HG02759 (cell line): ENCODE measurements at regions not wholly inside any gene's neighbourhood (a gene's known extent, or its start where the extent isn't known, plus 50 kb on each side); places are given as distances from the start of the nearest gene placed in this dataset.

Experiments
- ATAC-seq: cut with Tn5 transposase; IDR thresholded peaks from one replicate; pipeline ENCODE4 v1.9.1; 2021; ENCODE audit warnings: mild to moderate bottlenecking, moderate library complexity; ENCODE audit not compliant: unreplicated experiment

DNA sequence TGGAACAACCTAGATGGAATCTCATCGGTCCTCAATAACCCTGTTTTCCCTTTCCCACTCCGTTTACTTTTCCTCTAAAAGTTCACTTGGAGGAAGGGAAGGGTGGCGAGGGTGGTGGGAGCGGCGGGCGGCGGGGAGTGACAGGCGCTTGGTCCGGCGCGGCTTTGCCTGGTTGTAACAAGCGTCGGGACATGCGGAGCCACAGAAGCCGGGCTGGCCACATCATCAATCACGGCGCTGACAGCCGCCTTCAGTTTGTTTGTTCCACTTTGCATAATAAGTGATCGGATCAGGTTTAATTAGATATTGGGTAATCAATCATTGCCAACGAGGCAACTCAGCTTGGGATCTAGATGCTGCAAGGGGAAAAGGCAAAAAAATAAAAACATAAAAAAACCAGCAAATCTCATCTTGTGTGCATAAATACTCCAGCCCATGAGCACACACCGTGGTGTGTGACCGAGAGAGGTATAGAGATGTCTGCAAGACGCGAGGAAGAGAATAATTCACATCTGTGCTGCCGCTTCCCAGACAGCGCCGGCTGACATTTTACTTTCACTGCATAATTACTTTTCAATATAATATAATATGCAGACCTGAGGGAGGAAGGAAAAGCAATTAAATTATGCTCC is 396.2 kb upstream of the IRX4 start:
- ATAC-seq: no peak

DNA sequence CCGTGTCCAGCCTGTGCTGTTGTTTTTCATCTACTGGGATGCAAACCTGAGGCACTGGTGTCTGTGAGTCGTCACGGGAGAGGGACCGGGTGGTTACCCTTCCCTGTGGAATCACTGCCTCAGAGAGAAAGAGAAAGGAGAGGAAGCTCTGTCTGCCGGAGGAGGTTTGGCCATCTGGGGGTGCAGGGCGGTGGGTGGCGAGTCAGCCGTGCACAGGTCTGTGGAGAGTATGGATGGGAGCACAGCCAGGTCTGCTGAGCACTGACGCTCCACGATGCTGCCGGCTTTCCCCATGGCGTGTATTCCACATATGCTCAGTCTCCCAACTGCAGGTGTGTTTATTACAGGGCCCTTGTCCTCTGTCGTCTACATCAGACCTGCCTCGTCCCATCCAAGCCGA is 395.2 kb upstream of the IRX4 start:
- no peak for ATAC-seq

DNA sequence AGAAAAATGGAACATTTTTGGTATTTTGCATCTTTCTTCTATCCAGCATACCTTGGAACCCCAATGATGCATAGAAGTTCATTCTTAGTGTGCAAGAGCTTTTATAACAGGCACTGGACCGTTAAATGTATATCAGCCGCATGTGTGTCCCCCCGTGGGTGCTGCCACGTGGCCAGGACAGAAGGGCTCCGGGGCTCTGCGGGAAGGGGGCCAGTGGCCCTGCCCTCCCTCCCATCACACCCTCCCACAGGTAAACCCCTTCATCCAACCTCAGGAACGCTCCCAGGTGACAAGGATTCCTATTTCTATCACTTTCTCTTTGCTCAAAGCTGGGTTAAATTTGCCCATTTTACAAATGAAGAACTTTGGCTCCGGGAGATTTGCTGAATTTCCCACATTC is 393.4 kb upstream of the IRX4 start:
- no peak for ATAC-seq

DNA sequence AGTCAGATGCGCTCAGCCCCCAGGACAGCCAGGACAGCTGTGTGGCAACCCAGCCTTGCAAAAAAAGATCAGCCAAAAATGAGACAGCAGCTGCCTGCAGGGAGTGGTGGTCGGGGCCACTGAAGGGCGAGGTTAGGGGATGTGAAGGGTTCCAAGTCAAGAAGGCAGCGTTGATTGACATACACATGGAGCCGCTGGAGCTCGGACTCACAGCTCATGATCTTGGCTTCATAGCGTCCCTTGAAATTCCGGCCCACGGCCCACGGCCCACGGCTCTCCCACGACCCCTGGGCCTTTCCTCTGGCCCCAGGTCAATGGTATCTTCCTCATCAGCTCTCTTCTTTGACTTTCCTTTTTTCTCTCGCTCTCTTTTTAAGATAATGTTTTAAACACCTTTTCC is 390.0 kb upstream of the IRX4 start:
- no peak for ATAC-seq

DNA sequence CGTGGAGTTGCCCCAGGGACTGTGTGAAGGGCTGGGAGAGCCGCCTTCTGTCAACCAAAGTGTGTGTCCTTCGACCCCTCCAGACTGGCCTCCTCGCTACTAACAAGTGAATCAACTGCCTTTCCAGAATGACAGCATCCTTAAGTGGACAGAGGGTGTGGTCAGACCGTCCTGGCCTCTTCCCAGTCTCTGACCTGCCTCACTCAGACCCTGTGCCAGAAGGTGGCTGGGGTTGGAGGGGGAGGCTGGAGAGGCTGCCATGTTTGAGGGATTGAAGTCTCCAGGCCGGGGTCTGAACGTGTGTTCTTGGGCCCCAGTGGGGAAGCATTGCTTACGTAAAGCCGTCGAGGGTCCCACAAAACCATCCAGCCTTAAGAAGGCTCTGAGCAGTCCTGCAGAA is 389.3 kb upstream of the IRX4 start:
- ATAC-seq: no peak

DNA sequence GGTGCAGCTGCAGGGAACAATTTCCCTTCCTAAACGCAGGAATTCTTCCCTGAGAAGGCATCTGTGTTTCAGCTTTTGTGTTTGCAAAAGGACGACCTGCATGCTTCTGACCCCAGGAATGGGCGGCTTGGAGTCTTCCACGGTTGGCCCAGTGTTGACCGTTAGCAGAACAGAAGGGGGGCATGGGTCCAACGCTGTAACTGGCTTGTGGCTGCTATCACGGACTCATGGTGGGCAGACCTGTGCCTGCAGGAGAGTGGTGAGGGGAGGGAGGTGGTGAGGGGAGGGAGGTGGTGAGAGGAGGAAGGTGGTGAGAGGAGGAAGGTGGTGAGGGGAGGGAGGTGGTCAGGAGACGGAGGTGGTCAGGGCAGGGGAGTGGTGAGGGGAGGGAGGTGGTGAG is 388.6 kb upstream of the IRX4 start:
- no peak for ATAC-seq

DNA sequence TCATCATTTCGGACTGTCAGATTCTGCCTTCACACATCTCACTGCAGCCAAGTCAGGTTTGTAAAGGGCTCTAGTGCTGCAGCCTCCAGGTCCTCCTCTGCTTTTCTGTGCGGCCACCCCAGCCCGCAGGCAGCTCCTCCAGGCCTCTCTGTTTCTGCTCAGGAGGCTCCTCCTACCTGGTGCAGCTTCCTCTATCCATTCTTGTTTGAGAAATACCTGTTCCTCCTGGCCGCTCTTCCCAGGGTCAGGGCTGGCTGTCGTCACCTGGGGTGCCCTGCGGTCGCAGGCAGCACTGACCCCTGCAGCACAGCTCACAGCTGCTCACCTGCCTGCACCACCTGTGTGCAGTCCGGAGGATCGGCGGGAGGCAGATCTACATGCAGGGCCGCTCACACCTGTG is 387.7 kb upstream of the IRX4 start:
- no peak for ATAC-seq

DNA sequence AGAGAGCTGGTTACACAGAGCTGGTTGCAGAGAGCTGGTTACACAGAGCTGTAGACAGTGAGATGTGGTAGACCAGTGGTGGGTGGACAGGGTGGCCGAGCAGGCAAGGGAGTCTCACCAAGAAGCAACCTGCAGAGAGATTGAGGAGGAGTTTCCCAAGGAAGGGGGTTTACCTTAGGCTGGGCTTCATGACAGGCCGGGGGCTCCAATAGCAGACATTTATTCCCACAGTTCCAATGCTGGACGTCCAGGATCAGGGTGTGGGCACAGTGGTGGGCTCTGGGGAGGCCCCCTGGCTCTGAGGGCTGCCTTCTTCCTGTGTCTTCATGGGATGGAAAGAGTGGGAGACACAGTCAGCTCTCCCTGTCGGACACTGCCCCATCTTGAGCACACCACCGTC is 386.9 kb upstream of the IRX4 start:
- no peak for ATAC-seq

DNA sequence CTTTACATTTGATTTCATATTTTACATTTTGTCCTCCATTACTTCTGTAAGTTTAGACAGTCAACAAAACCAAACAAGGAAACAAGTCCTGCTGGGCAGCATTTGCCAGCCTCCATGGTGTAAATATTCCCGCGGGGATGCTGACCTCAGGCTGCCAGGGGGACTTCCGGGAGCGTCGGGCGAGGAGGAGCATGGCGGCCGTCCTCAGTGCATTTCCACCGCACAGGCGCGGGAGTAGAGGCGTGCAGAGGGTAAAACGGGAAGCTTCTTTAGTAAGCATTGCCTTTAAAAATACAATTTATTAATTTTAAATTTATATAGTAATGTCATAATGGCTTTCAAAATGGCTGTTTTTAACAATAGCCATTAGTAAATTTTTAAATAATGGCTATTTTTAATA is 385.3 kb upstream of the IRX4 start:
- ATAC-seq: no peak

DNA sequence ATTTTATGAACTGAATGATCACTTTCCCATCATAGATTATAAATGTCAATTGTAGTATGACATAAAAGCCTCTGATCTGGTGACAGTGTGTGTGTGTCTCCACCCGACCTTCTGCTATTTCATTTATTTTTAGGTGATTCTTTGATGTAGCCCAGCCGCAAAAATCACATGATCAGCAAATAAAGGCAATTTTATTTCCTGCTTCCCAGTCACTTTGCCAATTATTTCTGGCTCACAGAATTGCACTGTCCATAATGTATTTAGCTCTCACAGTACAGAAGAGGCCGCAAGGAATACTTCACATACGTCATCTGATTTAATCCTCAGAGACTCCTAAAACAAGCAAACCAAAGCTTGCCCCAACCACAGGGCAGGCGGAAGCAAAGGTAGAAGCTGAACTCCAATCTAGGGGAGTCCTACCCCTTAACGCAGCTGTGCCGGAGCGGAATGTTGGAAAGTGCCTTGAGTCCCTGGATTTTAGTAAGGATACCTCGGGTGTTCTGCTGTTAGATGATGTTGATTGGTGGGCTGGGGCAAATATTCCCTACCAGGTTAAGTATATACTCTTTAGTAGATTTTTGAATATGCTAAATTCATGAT is 384.0 kb upstream of the IRX4 start:
- ATAC-seq: no peak

DNA sequence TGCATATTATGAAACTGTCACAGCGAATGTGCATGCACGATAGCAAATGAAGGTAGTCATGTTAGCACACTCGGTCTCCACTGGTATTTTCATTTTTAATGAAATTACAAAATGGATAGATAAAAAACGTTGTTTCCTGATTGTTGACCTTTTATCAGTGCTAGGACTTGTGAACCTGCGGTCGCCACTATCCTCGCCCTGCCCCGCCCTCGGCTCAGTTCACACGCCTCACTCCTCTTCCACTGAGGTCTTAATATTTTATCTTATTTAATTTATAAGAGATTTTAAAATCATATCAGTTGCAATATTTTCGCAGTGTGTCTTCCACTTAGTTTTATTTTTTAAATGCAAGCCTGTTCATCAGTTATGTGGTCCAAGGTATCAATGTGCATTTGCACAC is 382.6 kb upstream of the IRX4 start:
- ATAC-seq: no peak

DNA sequence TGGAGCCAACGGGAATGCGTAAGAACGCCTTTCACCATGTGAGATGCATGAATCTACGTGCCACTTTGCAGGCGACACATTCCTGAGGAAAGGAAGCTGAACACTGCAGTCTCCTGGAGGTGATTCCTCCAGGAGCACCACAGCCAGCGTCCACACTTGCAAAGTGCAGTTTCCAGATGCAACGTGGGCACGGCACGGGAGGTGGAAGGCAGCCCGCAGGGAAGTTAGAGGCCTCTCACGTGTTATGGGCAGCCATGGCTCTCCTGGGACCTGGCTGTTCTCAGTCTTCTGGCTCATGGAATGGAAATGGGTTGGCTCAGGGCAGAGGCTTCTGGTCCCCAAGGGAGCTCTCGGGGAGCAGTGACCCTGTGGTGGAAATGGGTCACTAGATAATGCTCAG is 381.0 kb upstream of the IRX4 start:
- no peak for ATAC-seq

DNA sequence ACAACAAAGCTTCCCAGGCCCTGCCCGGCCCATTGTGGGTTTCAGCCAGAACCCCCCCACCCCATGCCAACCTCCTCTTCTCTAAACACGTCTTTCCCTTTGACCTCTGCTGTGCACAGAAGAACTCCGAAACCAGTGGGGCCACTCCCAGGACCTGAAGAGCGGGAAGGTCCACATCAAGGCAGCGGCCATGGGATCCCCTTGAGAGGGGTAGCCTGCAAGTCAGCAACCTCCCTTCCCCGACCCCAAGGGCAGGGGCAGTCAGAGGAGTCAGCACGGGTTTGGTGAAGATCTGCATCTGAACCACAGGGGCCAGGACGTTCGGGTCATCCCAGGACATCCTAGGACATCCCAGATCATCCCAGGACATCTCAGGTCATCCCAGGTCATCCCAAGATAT is 379.9 kb upstream of the IRX4 start:
- no peak for ATAC-seq

DNA sequence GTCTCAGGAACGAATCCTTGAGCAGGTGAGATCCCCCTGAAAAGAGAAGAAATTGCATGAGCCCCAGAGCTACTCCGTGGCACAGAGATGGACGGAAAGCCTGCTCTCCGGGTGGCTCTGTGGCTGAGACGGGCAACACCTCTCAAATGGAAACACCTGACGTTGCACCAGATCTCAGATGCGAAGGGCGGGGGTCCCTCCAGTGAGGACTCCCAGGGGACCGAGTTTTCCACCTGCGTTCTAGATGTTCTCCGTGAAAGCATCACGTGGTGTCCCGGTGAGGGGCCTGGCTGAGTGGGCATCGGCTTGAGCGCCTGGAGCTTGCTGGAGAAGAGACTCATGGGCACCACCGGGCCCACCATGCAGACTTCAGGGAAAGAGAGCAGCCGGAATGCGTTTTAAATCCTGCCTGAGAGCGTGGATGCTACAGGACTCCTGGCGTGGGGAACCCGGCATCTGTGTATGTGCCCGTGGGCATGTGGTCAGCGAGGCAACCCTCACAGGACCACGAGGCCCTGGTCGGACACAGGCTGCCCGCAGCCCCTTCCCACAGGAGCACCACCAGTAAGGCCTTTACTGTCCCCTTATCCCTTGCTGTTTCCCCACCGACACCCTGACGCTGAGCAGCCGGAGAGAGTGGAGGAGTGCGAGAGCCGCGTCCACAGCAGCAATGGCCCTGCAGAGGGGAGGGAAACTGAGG is 378.4 kb upstream of the IRX4 start:
- ATAC-seq: no peak

DNA sequence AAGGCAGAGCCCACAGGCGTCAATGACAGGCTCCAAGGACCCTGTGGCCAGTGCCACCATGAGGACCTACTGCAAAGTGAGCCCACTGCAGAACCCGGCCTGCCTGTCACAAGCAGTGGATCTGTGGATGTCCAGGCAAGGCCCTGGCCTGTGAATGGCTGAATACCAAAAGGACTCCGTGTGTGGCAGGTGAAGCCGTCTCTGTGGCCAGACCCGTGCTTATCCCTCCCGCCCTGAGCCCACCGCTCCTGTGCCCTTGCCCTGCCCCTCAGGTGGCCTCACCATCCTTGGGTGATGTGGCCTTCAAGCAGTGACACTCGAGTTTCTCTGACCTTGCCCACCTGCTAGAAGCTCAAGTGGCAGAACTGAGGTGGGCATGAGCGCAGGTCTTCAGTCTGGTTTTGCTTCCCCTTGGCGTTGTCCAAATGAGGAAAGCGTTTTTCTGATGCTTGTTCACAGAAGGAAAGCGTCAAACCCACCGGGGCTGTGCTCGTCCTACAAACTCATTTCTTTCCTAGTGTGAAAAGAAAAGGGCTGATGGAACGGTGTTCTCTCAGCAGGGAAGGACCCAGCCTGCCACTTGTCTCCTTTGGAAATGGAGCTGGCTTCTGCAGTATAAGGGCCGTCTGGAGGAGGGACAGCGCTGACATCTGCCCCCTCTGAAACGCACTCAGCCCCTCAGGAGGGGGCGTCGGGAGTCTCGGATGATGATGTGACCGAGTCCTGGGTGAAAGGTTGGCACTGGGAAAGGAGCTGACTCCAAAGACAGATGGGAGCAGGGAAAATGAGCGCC is 377.7 kb upstream of the IRX4 start:
- no peak for ATAC-seq

DNA sequence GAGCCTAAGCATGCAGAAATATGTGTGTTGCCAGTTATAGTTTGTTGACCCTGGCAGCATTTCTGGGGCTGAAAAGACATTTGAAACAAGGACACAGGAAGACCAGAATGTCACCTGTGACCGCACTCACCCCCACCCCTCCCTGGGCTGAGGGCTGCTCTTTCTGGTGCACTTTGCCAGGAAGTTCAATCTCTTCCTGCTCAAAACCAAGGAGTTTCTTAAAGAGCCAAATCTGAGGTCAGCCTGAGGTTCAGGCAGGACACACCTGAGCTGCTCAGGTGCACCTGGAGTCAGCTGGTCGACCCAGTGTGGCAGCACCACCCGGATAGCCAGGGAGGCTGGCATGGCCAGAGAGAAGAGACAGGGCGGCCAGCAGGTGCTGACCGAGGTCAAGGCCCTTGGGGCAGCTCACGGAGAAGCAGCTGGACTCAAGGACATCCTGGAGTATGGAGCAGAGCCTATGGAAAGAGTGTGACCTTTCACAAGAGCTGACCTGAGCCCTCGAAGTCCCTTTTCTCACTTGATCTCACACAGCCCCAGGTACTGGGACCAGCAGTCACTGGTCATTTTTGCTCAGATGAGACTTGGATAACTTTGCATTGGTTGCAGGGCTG is 376.9 kb upstream of the IRX4 start:
- ATAC-seq: no peak

DNA sequence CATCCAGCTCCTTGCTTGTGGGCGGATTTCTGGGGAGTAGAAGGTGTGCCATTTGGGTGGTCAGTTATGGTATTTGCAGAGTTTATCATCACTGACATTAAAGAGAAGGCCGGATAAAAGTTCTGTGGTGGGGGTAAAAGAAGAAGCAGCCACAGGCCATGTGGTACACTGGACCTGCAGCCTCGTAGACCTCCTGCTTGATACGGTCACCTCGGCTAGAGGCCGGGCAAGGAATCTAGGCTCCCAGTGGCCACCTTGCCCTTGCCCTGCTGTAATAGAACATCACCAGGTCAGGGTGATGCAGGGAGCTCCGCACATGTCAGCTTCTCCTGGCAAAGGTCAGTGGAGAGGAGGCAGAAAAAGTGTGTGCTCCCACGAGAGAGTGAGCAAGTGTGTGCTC is 376.1 kb upstream of the IRX4 start:
- ATAC-seq: no peak

DNA sequence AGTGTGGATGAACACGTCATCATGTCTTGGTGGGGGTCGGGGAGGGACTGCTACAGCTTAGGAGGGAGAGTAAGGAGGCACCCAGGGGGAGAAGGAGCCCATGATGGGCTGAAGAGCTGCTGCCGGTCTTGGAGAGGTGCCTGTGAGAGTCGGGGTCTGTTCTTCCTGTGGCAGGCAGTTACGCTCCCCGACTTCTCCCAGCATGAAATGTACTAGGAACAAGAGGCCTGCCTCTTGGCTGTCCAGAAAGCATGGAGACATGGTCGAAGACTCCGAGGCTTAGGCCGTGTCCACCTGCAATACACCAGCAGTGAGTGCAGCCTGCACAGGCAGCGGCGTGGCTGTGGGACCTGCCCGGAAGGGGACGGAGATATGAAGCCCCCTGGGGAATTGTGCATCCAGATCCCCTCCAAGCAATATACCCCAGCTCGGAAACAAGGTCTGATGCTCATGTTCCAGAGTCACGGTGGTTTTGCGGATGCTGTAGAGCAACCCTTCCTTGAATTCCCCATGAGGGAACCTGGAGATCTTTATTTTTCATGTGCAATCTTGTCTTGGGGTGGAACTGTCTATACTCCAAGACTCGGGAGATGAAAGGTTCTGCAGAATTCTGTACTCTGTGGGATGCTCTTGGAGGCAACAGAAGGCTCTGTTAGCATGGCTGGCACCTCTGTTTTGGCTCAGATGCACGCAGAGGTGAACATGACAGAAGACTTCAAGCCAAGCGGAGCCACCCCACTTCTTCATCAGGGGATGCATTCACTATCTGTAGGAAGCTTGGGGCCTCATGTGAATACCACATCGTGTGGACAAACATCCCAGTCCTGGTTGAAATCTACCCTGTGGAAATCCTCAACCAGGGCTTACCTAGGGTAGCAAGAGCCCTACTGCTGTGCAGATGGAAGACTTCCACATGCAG is 374.9 kb upstream of the IRX4 start:
- ATAC-seq: no peak

DNA sequence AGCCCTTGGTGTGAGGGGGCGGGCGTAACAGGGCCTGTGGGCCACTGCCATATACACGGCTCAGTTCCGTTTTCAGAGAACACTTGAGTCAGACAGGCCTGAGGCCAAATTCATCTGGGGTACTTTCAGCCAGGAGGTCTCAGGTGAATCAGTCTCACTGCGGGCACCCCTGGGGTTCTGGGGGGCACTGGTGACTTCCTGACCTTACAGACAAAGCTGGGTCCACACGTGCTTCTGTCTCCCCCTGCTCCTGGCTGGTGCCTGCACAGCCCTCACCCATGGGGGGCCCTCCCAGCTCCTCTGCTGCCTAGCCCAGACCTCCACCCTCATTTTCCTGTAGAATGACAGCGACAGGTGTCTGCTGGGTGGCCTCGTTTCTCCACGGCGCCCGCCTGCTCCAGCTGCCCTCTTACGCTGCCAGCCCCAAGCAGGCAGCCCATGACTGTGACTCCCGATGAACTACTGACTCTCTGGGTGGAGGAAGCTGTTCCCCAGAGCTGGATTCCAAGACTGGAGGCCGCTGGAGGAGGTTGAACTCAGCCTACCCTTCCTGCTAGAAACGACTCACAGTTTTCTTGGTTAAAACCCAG is 374.1 kb upstream of the IRX4 start:
- no peak for ATAC-seq
